ENCODE measurements at regions not wholly inside any gene's neighbourhood (a gene's known extent, or its start where the extent isn't known, plus 50 kb on each side); places are given as distances from the start of the nearest gene placed in this dataset.
"Not testable (repeated sequence)": the region's sequence is repeated elsewhere in the genome, so short reads cannot be mapped to it uniquely, and the experiment has no call there.

- H3K4me2 ChIP-seq (ENCODE audit: insufficient read depth, low read length): not testable (repeated sequence)
These were observed 105.5 kb upstream of the TPTE start for GRCh38 chr21:10415859-10416258.

GRCh38 chr21:10416691-10417447 is 104.5 kb upstream of the TPTE start:
- H3K36me3 ChIP-seq (ENCODE audit: control insufficient read depth, insufficient read depth, low read length): peaks cover 23% of the 10 kb centered on the region; the same call in 1 of the 3 replicates
- in situ Hi-C loops (cut with MboI); FAIRE-seq; H2AFZ ChIP-seq (ENCODE audit: low read depth, low read length); ATAC-seq; H3K27me3 ChIP-seq (ENCODE audit: control insufficient read depth in 2 of 2, insufficient read depth in 2 of 2, low read length in 2 of 2); POLR2A ChIA-PET; H3K9me3 ChIP-seq (replicated peaks; ENCODE audit: control insufficient read depth, insufficient read depth, low read depth, low read length); H3K27ac ChIP-seq (ENCODE audit: extremely low read depth, low read depth, low read length); H3K9ac ChIP-seq (ENCODE audit: insufficient read depth in 1 of 2, low read depth in 2 of 2, low read length in 2 of 2); H3K4me3 ChIP-seq; H3K4me1 ChIP-seq (replicated peaks in 1 of 2; ENCODE audit: control insufficient read depth in 2 of 2, insufficient read depth in 2 of 2, low read length in 2 of 2); H3K9me1 ChIP-seq (ENCODE audit: control insufficient read depth, insufficient read depth, low read length); CTCF ChIA-PET (ENCODE audit: low intra/inter-chr PET ratio); intact Hi-C loops (cut with micrococcal nuclease); H3K4me2 ChIP-seq (ENCODE audit: insufficient read depth, low read length); H4K20me1 ChIP-seq (replicated peaks; ENCODE audit: control insufficient read depth, insufficient read depth, low read length): not testable (repeated sequence)
- peaks cover 59% of the 10 kb centered on the region for H3K79me2 ChIP-seq (ENCODE audit: control insufficient read depth, insufficient read depth, low read length)
- 13% methylated on average over 4 of the region's 4 CpGs for WGBS (ENCODE audit: insufficient coverage, low coverage, missing lambda C conversion rate)
- TSS peak; percentile 23 for BruUV-seq (replicated peaks)
- peak in 1 of 4 experiments; percentile 11 for DNase-seq (ENCODE audit: extremely low read depth in 1 of 4, low spot score in 3 of 4)

More at GRCh38 chr21:10415859-10416258, 105.5 kb upstream of the TPTE start:
- H3K9ac ChIP-seq (ENCODE audit: insufficient read depth in 1 of 2, low read depth in 2 of 2, low read length in 2 of 2); H3K9me3 ChIP-seq (replicated peaks; ENCODE audit: control insufficient read depth, insufficient read depth, low read depth, low read length); ATAC-seq; BruUV-seq (replicated peaks); POLR2A ChIA-PET; FAIRE-seq; CTCF ChIA-PET (ENCODE audit: low intra/inter-chr PET ratio); H2AFZ ChIP-seq (ENCODE audit: low read depth, low read length); in situ Hi-C loops (cut with MboI); H3K27me3 ChIP-seq (ENCODE audit: control insufficient read depth in 2 of 2, insufficient read depth in 2 of 2, low read length in 2 of 2); H4K20me1 ChIP-seq (replicated peaks; ENCODE audit: control insufficient read depth, insufficient read depth, low read length); intact Hi-C loops (cut with micrococcal nuclease); H3K4me1 ChIP-seq (replicated peaks in 1 of 2; ENCODE audit: control insufficient read depth in 2 of 2, insufficient read depth in 2 of 2, low read length in 2 of 2); H3K9me1 ChIP-seq (ENCODE audit: control insufficient read depth, insufficient read depth, low read length); H3K4me3 ChIP-seq; DNase-seq (ENCODE audit: extremely low read depth in 1 of 4, low spot score in 3 of 4); H3K27ac ChIP-seq (ENCODE audit: extremely low read depth, low read depth, low read length): not testable (repeated sequence)
- Histone ChIP-seq H3K79me2 (ENCODE audit: control insufficient read depth, insufficient read depth, low read length) (peaks cover 53% of the 10 kb centered on the region), H3K36me3 (ENCODE audit: control insufficient read depth, insufficient read depth, low read length) (peaks cover 23% of the 10 kb centered on the region; the same call in 1 of the 3 replicates)
- peak; percentile 34; the same call in 1 of the 2 replicates for TF ChIP-seq ZNF121 (CRISPR knock-in tag; conservative IDR thresholded peaks at IDR 0.05)
- WGBS (ENCODE audit: insufficient coverage, low coverage, missing lambda C conversion rate): 12% methylated on average over 6 of the region's 6 CpGs
